Natural killer cell (primary cell): ENCODE measurements at regions not wholly inside any gene's neighbourhood (a gene's known extent, or its start where the extent isn't known, plus 50 kb on each side); places are given as distances from the start of the nearest gene placed in this dataset.

Source experiments
- ATAC-seq, 3 donors: fragments of 150-1000 bp in 2 of 3; fragments of 200-7000 bp in 1 of 3; cut with Tn5 transposase; 1 replicate in 1 of 3; 2 replicates in 2 of 3; pipeline ENCODE4 v1.10.0; 2021; ENCODE audit warnings: mild to moderate bottlenecking in 2 of 3, moderate library complexity in 2 of 3
- DNase-seq, 2 donors: peaks; one replicate each; pipeline versions ENCODE4 v3.0.0 to v3.0.0-alpha.2; 2013 to 2021; ENCODE audit warnings: mixed read lengths in 1 of 2
- H3K27ac ChIP-seq: one replicate; pipeline ENCODE4 v1.5.1; 2013; ENCODE audit warnings: mild to moderate bottlenecking, low read length
- H3K27me3 ChIP-seq: one replicate; pipeline ENCODE4 v1.6.1; 2013; ENCODE audit warnings: low read length; ENCODE audit not compliant: control insufficient read depth, insufficient read depth
- H3K36me3 ChIP-seq: one replicate; pipeline ENCODE4 v1.6.1; 2013; ENCODE audit warnings: low read length; ENCODE audit not compliant: control insufficient read depth, insufficient read depth
- H3K4me1 ChIP-seq: one replicate; pipeline ENCODE4 v1.6.1; 2013; ENCODE audit warnings: low read length; ENCODE audit not compliant: control insufficient read depth, insufficient read depth
- H3K4me3 ChIP-seq: one replicate; pipeline ENCODE4 v1.5.1; 2013; ENCODE audit warnings: low read length
- H3K9me3 ChIP-seq: one replicate; pipeline ENCODE4 v1.6.1; 2013; ENCODE audit warnings: low read length; ENCODE audit not compliant: control insufficient read depth, insufficient read depth
- H3K27ac Mint-ChIP-seq, 2 donors: one replicate each; pipeline ENCODE4 v1.8.0; 2022; ENCODE audit warnings: mild to moderate bottlenecking in 2 of 2, mixed read lengths in 2 of 2, moderate library complexity in 1 of 2
- H3K27me3 Mint-ChIP-seq, 2 donors: one replicate each; pipeline ENCODE4 v1.8.0; 2022; ENCODE audit warnings: low read depth in 2 of 2, mixed read lengths in 2 of 2
- H3K36me3 Mint-ChIP-seq: one replicate; pipeline ENCODE4 v1.8.0; 2022; ENCODE audit warnings: mixed read lengths
- H3K4me1 Mint-ChIP-seq, 2 donors: one replicate each; pipeline ENCODE4 v1.8.0; 2022; ENCODE audit warnings: mixed read lengths in 2 of 2
- H3K4me3 Mint-ChIP-seq: one replicate; pipeline ENCODE4 v1.8.0; 2022; ENCODE audit warnings: mild to moderate bottlenecking, moderate library complexity, mixed read lengths
- H3K9me3 Mint-ChIP-seq, 2 donors: one replicate each; pipeline ENCODE4 v1.8.0; 2022; ENCODE audit warnings: mixed read lengths in 2 of 2
- WGBS: methylation state at CpG from one replicate; pipeline ENCODE4 v1.1.7; 2013; ENCODE audit warnings: missing lambda C conversion rate; ENCODE audit not compliant: insufficient coverage; 5-methylcytosine and 5-hydroxymethylcytosine counted together
- intact Hi-C: fragments of 100-400 bp; cut with micrococcal nuclease; formaldehyde crosslinking; loops from one replicate; pipeline ENCODE4 v1.14.2; 2022
- TF ChIP-seq, protein P1 (sequence below): fragments of 200-600 bp; IDR thresholded peaks from one replicate; pipeline ENCODE4 v1.8.0; 2022; ENCODE audit warnings: antibody characterized with exemption

GRCh38 chr7:18262058-18262457 lies 233.5 kb upstream of the HDAC9 start:
- no CpG with 5 or more reads among the region's 1 CpG for WGBS
- DNase-seq (no peak), ATAC-seq (no peak)
- H3K4me1 ChIP-seq: no peaks in the 10 kb centered on the region
- H3K4me3 Mint-ChIP-seq: no peak overlapping the region
- H3K27me3 ChIP-seq: no peaks in the 10 kb centered on the region
- H3K4me1 Mint-ChIP-seq: no peaks in the 10 kb centered on the region
- H3K27ac ChIP-seq: no peak overlapping the region
- intact Hi-C loops: no loop called here
- peaks cover 16% of the 10 kb centered on the region for H3K36me3 Mint-ChIP-seq
- TF ChIP-seq, protein P1, sequence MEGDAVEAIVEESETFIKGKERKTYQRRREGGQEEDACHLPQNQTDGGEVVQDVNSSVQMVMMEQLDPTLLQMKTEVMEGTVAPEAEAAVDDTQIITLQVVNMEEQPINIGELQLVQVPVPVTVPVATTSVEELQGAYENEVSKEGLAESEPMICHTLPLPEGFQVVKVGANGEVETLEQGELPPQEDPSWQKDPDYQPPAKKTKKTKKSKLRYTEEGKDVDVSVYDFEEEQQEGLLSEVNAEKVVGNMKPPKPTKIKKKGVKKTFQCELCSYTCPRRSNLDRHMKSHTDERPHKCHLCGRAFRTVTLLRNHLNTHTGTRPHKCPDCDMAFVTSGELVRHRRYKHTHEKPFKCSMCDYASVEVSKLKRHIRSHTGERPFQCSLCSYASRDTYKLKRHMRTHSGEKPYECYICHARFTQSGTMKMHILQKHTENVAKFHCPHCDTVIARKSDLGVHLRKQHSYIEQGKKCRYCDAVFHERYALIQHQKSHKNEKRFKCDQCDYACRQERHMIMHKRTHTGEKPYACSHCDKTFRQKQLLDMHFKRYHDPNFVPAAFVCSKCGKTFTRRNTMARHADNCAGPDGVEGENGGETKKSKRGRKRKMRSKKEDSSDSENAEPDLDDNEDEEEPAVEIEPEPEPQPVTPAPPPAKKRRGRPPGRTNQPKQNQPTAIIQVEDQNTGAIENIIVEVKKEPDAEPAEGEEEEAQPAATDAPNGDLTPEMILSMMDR: no peak
- H3K27ac Mint-ChIP-seq: no peak overlapping the region
- H3K4me3 ChIP-seq: no peak overlapping the region
- H3K27me3 Mint-ChIP-seq: no peaks in the 10 kb centered on the region
- no peaks in the 10 kb centered on the region for H3K36me3 ChIP-seq
- H3K9me3 ChIP-seq: no peaks in the 10 kb centered on the region
- peaks cover 2 to 9% of the 10 kb centered on the region in 2 donors for H3K9me3 Mint-ChIP-seq

DNA sequence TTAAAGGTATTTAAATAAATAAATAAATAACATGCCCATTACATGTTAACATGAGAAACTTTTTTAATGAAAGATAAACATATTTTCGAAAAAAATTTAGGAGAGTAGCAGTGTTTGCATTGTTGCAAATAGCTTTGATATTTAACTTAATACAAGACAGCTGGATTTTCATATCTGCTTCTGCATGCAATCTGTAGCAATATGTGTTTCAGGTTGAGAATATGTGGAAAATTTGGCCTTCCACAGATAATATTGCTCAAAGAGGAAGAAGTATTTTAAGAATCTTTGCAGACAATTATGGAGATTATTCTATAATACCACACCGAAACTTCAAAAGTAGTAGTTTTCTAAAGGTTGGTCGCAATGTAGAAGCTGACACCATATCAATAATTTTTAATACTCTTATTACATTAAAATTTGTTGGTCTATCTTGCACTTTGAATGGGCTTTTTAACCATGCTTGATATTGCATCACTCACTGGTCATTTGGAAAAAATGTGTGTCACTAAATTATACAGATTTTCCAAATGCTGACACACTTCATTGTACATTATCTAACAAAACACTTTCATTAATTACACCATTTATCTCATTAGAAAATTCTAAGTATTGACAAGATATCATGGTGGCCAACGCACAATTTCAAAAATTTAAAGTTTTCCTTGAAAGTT lies 229.8 kb upstream of the HDAC9 start:
- H3K4me1 ChIP-seq: no peaks in the 10 kb centered on the region
- Mint-ChIP-seq H3K27ac (no peak overlapping the region), H3K27me3 (no peaks in the 10 kb centered on the region), H3K4me1 (no peaks in the 10 kb centered on the region), H3K4me3 (no peak overlapping the region), H3K36me3 (peaks cover 16% of the 10 kb centered on the region), H3K9me3 (peaks cover 2 to 9% of the 10 kb centered on the region in 2 donors)
- WGBS: 93% methylated on average over 1 of the region's 4 CpGs
- no peak overlapping the region for H3K27ac ChIP-seq
- ATAC-seq: no peak
- no peaks in the 10 kb centered on the region for H3K36me3 ChIP-seq
- intact Hi-C loops: no loop called here
- DNase-seq: no peak
- no peaks in the 10 kb centered on the region for H3K9me3 ChIP-seq
- TF ChIP-seq, protein P1: no peak
- H3K27me3 ChIP-seq: no peaks in the 10 kb centered on the region
- H3K4me3 ChIP-seq: no peak overlapping the region

- Mint-ChIP-seq H3K36me3 (no peaks in the 10 kb centered on the region), H3K27me3 (no peaks in the 10 kb centered on the region), H3K4me1 (no peaks in the 10 kb centered on the region), H3K27ac (no peak overlapping the region), H3K4me3 (no peak overlapping the region), H3K9me3 (no peaks in the 10 kb centered on the region)
- Histone ChIP-seq H3K27ac (no peak overlapping the region), H3K4me1 (no peaks in the 10 kb centered on the region), H3K27me3 (no peaks in the 10 kb centered on the region), H3K4me3 (no peak overlapping the region), H3K36me3 (no peaks in the 10 kb centered on the region), H3K9me3 (no peaks in the 10 kb centered on the region)
- DNase-seq: no peak
- ATAC-seq: no peak
- TF ChIP-seq, protein P1: no peak
- intact Hi-C loops: no loop called here
These were observed 227.0 kb upstream of the HDAC9 start for GRCh38 chr7:18268571-18268970.

DNA sequence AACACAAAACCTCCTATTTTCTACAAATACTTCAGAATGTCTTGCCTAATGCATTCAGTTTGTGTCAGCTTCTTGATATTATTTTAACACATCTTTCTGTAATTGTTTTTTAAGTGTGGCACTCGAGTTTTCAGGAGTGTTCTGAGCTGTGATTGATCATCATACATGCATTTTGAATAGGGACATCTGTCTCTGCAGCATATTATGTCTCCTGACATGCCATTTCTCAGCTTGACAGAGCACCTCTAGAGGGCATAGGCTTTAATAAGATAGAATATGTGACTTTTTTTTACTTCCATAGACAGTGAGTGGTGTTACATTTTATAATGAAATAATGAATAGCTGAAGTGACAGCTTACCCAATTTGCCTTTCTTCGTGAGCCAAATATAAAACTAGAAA lies 219.2 kb upstream of the HDAC9 start:
- Mint-ChIP-seq H3K27ac (no peak overlapping the region), H3K4me3 (no peak overlapping the region), H3K4me1 (no peaks in the 10 kb centered on the region), H3K27me3 (no peaks in the 10 kb centered on the region), H3K9me3 (no peaks in the 10 kb centered on the region), H3K36me3 (no peaks in the 10 kb centered on the region)
- Histone ChIP-seq H3K9me3 (no peaks in the 10 kb centered on the region), H3K36me3 (no peaks in the 10 kb centered on the region), H3K4me1 (no peaks in the 10 kb centered on the region), H3K4me3 (no peak overlapping the region), H3K27ac (no peak overlapping the region), H3K27me3 (no peaks in the 10 kb centered on the region)
- DNase-seq (no peak), ATAC-seq (no peak)
- intact Hi-C loops: no loop called here
- 73% methylated on average over 1 of the region's 2 CpGs for WGBS
- TF ChIP-seq, protein P1: no peak
